ENCODE measurements at regions not wholly inside any gene's neighbourhood (a gene's known extent, or its start where the extent isn't known, plus 50 kb on each side); places are given as distances from the start of the nearest gene placed in this dataset.
"Not testable (repeated sequence)": the region's sequence is repeated elsewhere in the genome, so short reads cannot be mapped to it uniquely, and the experiment has no call there.

GRCh38 chr7:23887660-23888059 lies 177.6 kb downstream of the STK31 start:
- CTCF ChIA-PET, result no interaction called here
- H3K27ac Mint-ChIP-seq, result no peak overlapping the region
- no peak overlapping the region for H3K4me3 Mint-ChIP-seq
- no peaks in the 10 kb centered on the region for H3K4me1 Mint-ChIP-seq (ENCODE audit: low read depth)
- peaks cover 2% of the 10 kb centered on the region for H3K27me3 Mint-ChIP-seq
- H3K36me3 Mint-ChIP-seq, result no peaks in the 10 kb centered on the region
- POLR2A ChIA-PET, result no interaction called here
- intact Hi-C loops (cut with micrococcal nuclease), result no loop called here
- peaks cover 2% of the 10 kb centered on the region for H3K9me3 Mint-ChIP-seq
- DNase-seq, result no peak

GRCh38 chr7:23888958-23889357 lies 178.9 kb downstream of the STK31 start:
- ChIA-PET POLR2A (no interaction called here), CTCF (interaction anchor here (0.6 kb wide), 1 partner anchor 17 kb away, joined by 3 read pairs; no protein-coding TSS in a partner anchor)
- DNase-seq, result no peak
- Mint-ChIP-seq H3K4me3 (no peak overlapping the region), H3K9me3 (peaks cover 2% of the 10 kb centered on the region), H3K27ac (no peak overlapping the region), H3K27me3 (peaks cover 2% of the 10 kb centered on the region), H3K4me1 (ENCODE audit: low read depth) (peaks cover 10% of the 10 kb centered on the region), H3K36me3 (no peaks in the 10 kb centered on the region)
- intact Hi-C loops (cut with micrococcal nuclease), result no loop called here

DNA sequence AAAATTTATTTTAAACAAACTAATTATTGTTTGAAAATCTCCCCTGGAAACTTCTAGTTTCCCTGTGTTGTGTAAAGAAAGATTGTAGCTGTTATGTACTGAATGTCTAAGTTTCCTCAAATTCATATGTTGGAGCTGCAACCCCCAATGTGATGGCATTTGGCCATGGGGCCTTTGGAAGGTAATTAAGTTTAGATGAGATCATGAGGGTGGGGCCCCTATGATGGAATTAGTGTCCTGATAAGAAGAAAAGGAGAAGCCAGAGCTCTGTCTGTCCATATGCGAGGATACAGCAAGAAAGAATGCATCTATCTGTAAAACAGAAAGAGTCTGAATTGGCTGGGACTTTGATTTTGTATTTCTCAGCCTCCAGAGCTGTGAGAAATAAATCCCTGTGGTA lies 179.5 kb downstream of the STK31 start:
- ChIA-PET CTCF (interaction anchor here (0.6 kb wide), 1 partner anchor 17 kb away, joined by 3 read pairs; no protein-coding TSS in a partner anchor), POLR2A (no interaction called here)
- Mint-ChIP-seq H3K27ac (no peak overlapping the region), H3K9me3 (peaks cover 2% of the 10 kb centered on the region), H3K4me1 (ENCODE audit: low read depth) (peaks cover 16% of the 10 kb centered on the region), H3K27me3 (peaks cover 2% of the 10 kb centered on the region), H3K36me3 (no peaks in the 10 kb centered on the region), H3K4me3 (no peak overlapping the region)
- intact Hi-C loops (cut with micrococcal nuclease), result no loop called here
- DNase-seq, result no peak

GRCh38 chr7:23892019-23892418 lies 182.0 kb downstream of the STK31 start:
- POLR2A ChIA-PET, result no interaction called here
- peaks cover 29% of the 10 kb centered on the region for H3K4me1 Mint-ChIP-seq (ENCODE audit: low read depth)
- intact Hi-C loops (cut with micrococcal nuclease), result loop anchor here (10.0 kb wide), 2 partner anchors 143 to 297 kb away; partner anchors contain the start of gene CCDC126
- CTCF ChIA-PET, result interaction anchor here (0.5 to 0.6 kb wide), 2 partner anchors 171 to 615 kb away, joined by 3 to 4 read pairs; no protein-coding TSS in a partner anchor
- no peak for DNase-seq
- no peaks in the 10 kb centered on the region for H3K36me3 Mint-ChIP-seq
- H3K27me3 Mint-ChIP-seq, result peaks cover 7% of the 10 kb centered on the region
- peaks cover 2% of the 10 kb centered on the region for H3K9me3 Mint-ChIP-seq
- no peak overlapping the region for H3K4me3 Mint-ChIP-seq
- H3K27ac Mint-ChIP-seq, result no peak overlapping the region

DNA sequence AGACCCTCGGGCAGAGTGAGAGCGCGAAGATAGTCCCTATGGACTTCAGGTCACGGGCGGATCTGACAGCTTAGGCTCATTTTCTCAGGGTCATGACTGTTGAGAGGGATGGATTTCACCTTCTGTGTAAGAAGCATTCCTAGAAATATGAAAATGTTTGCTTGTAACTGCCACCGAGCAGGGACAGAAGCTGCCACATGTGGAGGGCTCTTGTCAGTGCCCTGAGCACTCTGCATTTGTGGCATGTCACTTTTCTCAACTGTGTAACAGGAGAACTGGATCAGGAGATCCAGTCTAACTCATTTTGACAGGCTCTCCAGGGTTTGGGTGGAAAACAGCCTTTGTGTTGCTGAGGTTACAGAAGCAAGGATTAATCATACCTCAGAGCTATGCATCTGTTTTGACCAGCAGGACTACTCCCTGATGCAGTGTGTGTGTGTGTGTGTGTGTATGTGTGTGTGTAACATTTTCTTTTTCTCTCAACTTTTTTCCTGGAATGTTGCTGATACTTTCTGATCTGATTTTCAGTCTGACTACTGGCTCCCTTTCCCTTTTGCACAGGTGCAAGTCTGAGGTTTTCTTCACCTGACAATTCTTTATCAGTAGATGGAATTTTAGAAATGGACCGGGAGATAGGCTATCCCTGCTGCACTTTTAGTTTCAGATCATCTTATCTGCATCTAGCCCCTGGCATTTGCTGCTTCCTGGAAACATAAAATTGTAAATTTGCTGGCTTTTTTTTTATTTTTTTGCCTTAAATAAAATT lies 183.3 kb downstream of the STK31 start:
- DNase-seq, result no peak
- peaks cover 2% of the 10 kb centered on the region for H3K9me3 Mint-ChIP-seq
- ChIA-PET CTCF (no interaction called here), POLR2A (no interaction called here)
- no peak overlapping the region for H3K27ac Mint-ChIP-seq
- intact Hi-C loops (cut with micrococcal nuclease), result loop anchor here (10.0 kb wide), 2 partner anchors 141 to 299 kb away; partner anchors contain the start of gene CCDC126
- H3K27me3 Mint-ChIP-seq, result peaks cover 7% of the 10 kb centered on the region
- H3K36me3 Mint-ChIP-seq, result no peaks in the 10 kb centered on the region
- H3K4me1 Mint-ChIP-seq (ENCODE audit: low read depth), result peaks cover 29% of the 10 kb centered on the region
- no peak overlapping the region for H3K4me3 Mint-ChIP-seq

DNA sequence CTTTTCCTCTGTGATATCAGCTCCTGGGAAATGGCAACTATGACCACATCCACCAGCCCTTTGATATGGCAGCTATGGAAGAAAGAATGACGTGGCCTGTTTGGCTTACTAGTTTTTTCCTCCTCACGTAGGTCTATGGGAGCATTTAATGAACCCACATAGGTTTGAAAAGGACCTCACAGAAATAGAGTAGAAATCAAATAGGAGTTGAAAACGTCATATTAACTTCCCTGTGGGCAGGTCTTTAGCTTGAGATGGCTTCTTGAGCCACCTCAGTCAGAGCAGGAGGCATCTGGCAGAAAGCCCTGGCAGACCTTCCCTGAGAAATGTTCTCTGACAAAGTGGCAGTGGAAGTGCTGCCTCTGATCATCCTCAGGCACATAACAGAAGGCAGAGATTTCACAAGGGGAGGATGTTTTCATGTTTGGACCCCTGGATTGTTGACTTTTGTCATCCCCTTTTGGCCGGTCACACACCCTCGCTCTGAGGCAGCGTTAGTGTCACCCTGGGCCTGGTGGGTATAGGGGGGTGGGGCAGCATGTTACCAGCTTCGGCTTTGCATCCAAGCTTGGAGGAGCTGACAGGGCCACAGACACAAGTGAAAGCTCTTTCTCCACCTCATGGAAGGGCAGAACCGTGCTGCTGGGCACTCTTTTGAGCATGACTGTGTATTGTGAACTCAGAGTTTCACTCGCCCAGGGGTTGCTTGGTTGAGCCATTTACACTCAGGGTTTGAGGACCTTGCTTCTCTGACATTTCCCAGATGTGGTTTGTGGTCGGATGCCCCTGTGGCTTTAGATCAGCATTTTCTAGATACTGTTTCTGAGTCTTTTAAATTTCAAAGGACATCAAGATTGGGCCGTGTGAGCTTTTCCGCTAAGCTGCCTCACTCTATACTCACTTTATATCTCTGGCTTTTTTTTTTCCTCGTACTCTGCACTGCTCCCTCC lies 184.2 kb downstream of the STK31 start:
- POLR2A ChIA-PET, result no interaction called here

GRCh38 chr7:23894892-23895569 lies 185.0 kb downstream of the STK31 start:
- intact Hi-C loops (cut with micrococcal nuclease), result loop anchor here (10.0 kb wide), 2 partner anchors 140 to 300 kb away; partner anchors contain the start of gene CCDC126
- ChIA-PET CTCF (no interaction called here), POLR2A (no interaction called here)
- Mint-ChIP-seq H3K36me3 (no peaks in the 10 kb centered on the region), H3K9me3 (peaks cover 2% of the 10 kb centered on the region), H3K4me1 (ENCODE audit: low read depth) (peaks cover 29% of the 10 kb centered on the region), H3K27me3 (peaks cover 7% of the 10 kb centered on the region), H3K4me3 (no peak overlapping the region), H3K27ac (peak overlapping the region; percentile 38)
- DNase-seq, result peak; percentile 27

More for the DNA sequence above, 184.2 kb downstream of the STK31 start:
- CTCF ChIA-PET, result no interaction called here
- Mint-ChIP-seq H3K27me3 (peaks cover 7% of the 10 kb centered on the region), H3K9me3 (peaks cover 2% of the 10 kb centered on the region), H3K4me3 (no peak overlapping the region), H3K4me1 (ENCODE audit: low read depth) (peaks cover 29% of the 10 kb centered on the region), H3K36me3 (no peaks in the 10 kb centered on the region), H3K27ac (peak overlapping the region; percentile 38)
- intact Hi-C loops (cut with micrococcal nuclease), result loop anchor here (10.0 kb wide), 2 partner anchors 141 to 299 kb away; partner anchors contain the start of gene CCDC126
- DNase-seq, result peak; percentile 76

- H3K27ac Mint-ChIP-seq, result no peak overlapping the region
- ChIA-PET CTCF (interaction anchor here (0.6 kb wide), 1 partner anchor 32 kb away, joined by 3 read pairs; no protein-coding TSS in a partner anchor), POLR2A (no interaction called here)
- DNase-seq, result no peak
- no peak overlapping the region for H3K4me3 Mint-ChIP-seq
- H3K4me1 Mint-ChIP-seq (ENCODE audit: low read depth), result peaks cover 29% of the 10 kb centered on the region
- intact Hi-C loops (cut with micrococcal nuclease), result loop anchor here (10.0 kb wide), 2 partner anchors 139 to 301 kb away; partner anchors contain the start of gene CCDC126
- no peaks in the 10 kb centered on the region for H3K36me3 Mint-ChIP-seq
- peaks cover 7% of the 10 kb centered on the region for H3K27me3 Mint-ChIP-seq
- H3K9me3 Mint-ChIP-seq, result no peaks in the 10 kb centered on the region
These were observed 185.7 kb downstream of the STK31 start for GRCh38 chr7:23895666-23896096.

GRCh38 chr7:23898619-23899018 lies 188.6 kb downstream of the STK31 start:
- Mint-ChIP-seq H3K4me1 (ENCODE audit: low read depth) (peaks cover 22% of the 10 kb centered on the region), H3K4me3 (no peak overlapping the region), H3K36me3 (no peaks in the 10 kb centered on the region), H3K27me3 (peaks cover 7% of the 10 kb centered on the region), H3K9me3 (no peaks in the 10 kb centered on the region), H3K27ac (no peak overlapping the region)
- CTCF ChIA-PET, result no interaction called here
- POLR2A ChIA-PET, result no interaction called here
- DNase-seq, result no peak
- intact Hi-C loops (cut with micrococcal nuclease), result loop anchor here (10.0 kb wide), 2 partner anchors 136 to 304 kb away; partner anchors contain the start of gene CCDC126

DNA sequence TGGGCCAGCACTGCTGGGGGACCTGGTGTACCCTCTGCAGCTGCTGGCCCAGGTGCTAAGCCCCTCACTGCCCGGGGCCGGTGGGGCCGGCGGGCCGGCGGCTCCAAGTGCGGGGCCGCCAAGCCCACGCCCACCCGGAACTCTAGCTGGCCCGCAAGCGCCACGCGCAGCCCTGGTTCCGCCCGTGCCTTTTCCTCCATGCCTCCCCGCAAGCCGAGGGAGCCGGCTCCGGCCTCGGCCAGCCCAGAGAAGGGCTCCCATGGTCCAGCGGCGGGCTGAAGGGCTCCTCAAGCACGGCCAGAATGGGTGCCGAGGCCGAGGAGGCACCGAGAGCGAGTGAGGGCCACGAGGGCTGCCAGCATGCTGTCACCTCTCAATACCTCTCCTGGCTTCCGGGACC lies 194.9 kb downstream of the STK31 start:
- H3K9me3 Mint-ChIP-seq; H3K36me3 Mint-ChIP-seq; intact Hi-C loops (cut with micrococcal nuclease); CTCF ChIA-PET; DNase-seq; POLR2A ChIA-PET; H3K4me3 Mint-ChIP-seq; H3K4me1 Mint-ChIP-seq (ENCODE audit: low read depth); H3K27me3 Mint-ChIP-seq; H3K27ac Mint-ChIP-seq: not testable (repeated sequence)

DNA sequence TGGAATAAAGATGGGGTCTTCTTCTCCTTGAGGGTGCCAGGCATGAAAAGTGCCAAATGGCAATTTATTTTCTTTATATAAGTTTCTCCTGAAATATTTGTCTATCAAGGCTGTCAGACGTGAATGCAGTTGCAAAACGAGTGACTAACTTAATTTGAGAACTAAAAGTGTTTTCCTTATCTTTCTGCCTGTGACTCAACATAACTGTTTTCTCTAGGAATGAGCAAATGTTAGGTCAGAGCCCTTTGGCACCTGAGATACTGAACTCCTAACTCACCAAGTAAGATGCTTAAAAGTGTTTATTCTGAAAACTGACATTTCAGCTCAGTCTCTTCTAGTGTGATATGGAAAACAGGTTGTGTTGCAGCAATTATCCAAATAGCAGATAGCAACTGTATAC lies 197.0 kb downstream of the STK31 start:
- Mint-ChIP-seq H3K27me3 (peaks cover 2% of the 10 kb centered on the region), H3K9me3 (no peaks in the 10 kb centered on the region), H3K4me1 (ENCODE audit: low read depth) (no peaks in the 10 kb centered on the region), H3K27ac (no peak overlapping the region), H3K36me3 (no peaks in the 10 kb centered on the region), H3K4me3 (no peak overlapping the region)
- ChIA-PET POLR2A (no interaction called here), CTCF (no interaction called here)
- DNase-seq, result no peak
- intact Hi-C loops (cut with micrococcal nuclease), result no loop called here

DNA sequence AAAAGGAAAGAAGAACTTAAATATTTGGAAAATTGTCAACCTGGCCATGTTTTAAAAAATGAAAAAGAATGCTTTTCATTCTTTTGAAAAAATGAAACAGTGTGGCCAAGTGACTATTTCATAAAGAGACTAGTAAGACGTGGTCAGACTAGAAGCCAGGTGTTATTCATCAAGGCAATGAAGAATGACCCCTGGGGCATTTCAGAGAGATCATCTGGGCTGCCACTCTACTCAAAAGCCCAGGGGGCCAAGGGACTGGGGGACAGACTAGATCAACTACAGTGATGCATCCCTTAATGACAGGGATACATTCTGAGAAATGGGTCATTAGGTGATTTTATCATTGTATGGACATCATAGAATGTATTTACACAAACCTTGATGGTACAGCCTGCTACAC lies 199.4 kb downstream of the STK31 start:
- Mint-ChIP-seq H3K4me3 (no peak overlapping the region), H3K36me3 (no peaks in the 10 kb centered on the region), H3K27me3 (no peaks in the 10 kb centered on the region), H3K4me1 (ENCODE audit: low read depth) (no peaks in the 10 kb centered on the region), H3K9me3 (no peaks in the 10 kb centered on the region), H3K27ac (no peak overlapping the region)
- intact Hi-C loops (cut with micrococcal nuclease), result no loop called here
- DNase-seq, result no peak
- ChIA-PET POLR2A (no interaction called here), CTCF (no interaction called here)

Measured in activated CD4-positive, alpha-beta memory T cell treated with anti-CD3 and anti-CD28 coated beads for 36 hours (primary cell).